Stomach (tissue), 8 donors: ENCODE measurements at regions not wholly inside any gene's neighbourhood (a gene's known extent, or its start where the extent isn't known, plus 50 kb on each side); places are given as distances from the start of the nearest gene placed in this dataset.

Source experiments
- DNase-seq, 2 donors: peaks; one replicate each; pipeline versions ENCODE4 v3.0.0 to v3.0.0-alpha.2; 2013 to 2019
- H3K27ac ChIP-seq, 5 donors: fragments of 200-600 bp in 4 of 5; sonication (generic) in 4 of 5; one replicate each; pipeline ENCODE4 v1.5.1; 2013 to 2019; ENCODE audit warnings: mild to moderate bottlenecking in 1 of 5, moderate library complexity in 1 of 5
- H3K27me3 ChIP-seq, 3 donors: fragments of 200-600 bp; sonication (generic); one replicate each; pipeline ENCODE4 v1.5.1; 2017 to 2019; ENCODE audit warnings: mixed run types in 1 of 3
- H3K36me3 ChIP-seq, 4 donors: fragments of 200-600 bp; sonication (generic); 1 replicate in 3 of 4; 2 replicates in 1 of 4; pipeline ENCODE4 v1.5.1; 2016 to 2019
- H3K4me1 ChIP-seq, 4 donors: fragments of 200-600 bp; sonication (generic); one replicate each; pipeline ENCODE4 v1.5.1; 2016 to 2019
- H3K4me3 ChIP-seq, 4 donors: fragments of 200-600 bp; sonication (generic) in 3 of 4; one replicate each; pipeline ENCODE4 v1.5.1; 2016 to 2019; ENCODE audit warnings: mild to moderate bottlenecking in 1 of 4
- H3K9me3 ChIP-seq, 4 donors: fragments of 200-600 bp; sonication (generic); one replicate each; pipeline ENCODE4 v1.5.1; 2016 to 2019
- CTCF ChIP-seq, 7 experiments: fragments of 450-650 bp in 4 of 7; fragments of 200-600 bp in 3 of 7; sonication (generic) in 3 of 7; IDR thresholded peaks; one replicate each; pipeline ENCODE4 v1.5.1; 2016 to 2019; ENCODE audit warnings: antibody characterized with exemption in 7 of 7, control low read depth in 2 of 7, mild to moderate bottlenecking in 1 of 7
- EP300 ChIP-seq: sonication (generic); formaldehyde crosslinking; IDR thresholded peaks from one replicate; pipeline ENCODE4 v1.6.1; 2017; ENCODE audit warnings: antibody characterized with exemption
- POLR2A ChIP-seq, 4 donors: fragments of 450-650 bp; IDR thresholded peaks; one replicate each; pipeline ENCODE4 v1.6.1; 2016; ENCODE audit warnings: antibody characterized with exemption in 4 of 4, control low read depth in 2 of 4, mild to moderate bottlenecking in 1 of 4, moderate library complexity in 1 of 4
- POLR2AphosphoS5 ChIP-seq, 3 donors: sonication (generic); formaldehyde crosslinking; IDR thresholded peaks; one replicate each; pipeline ENCODE4 v1.6.1; 2016; ENCODE audit warnings: antibody characterized with exemption in 3 of 3
- WGBS, 5 donors: extraction: QIAGEN DNeasy Blood & Tissue Kit in 3 of 5; methylation state at CpG; one replicate each; pipeline versions ENCODE4 v1.1.5 to v1.1.7; 2013 to 2018; 5-methylcytosine and 5-hydroxymethylcytosine counted together
- intact Hi-C: fragments of 100-400 bp; cut with DNase I; formaldehyde crosslinking; loops from one replicate; pipeline ENCODE4 v1.15.1; 2023; ENCODE audit warnings: low total_unique reads
- donor health status: healthy with polysubstance abuse.
- donor health status: Bipolar disorder and iron deficiency.
- donor health status: healthy.

DNA sequence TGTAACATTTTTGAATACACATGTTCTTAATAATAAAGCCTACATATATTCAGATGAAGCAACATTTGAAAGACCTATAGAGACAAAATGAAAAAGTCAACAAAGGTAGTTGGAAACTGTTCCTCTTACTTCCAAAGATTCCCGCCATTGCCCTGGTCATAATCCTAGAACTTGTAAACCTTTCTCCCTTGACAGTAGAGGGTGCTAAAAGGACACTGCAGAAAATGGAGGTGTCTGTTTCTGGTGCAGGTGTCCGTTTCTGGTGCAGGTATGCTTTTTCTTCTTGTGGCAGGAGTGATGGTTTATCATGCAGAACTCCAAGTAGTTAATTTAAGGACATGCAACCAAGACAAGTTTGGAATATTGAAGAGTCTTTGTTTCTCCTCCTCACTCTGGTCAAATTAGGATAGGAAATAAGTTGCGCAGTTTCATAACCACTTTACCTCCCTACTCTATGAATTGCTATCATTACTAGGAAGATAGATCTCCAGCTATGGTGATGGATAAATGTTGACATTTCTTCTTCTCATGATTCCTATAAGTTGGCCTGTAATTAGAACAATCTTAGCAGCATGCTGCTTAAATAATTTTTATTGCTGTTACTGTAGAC lies 56.0 kb upstream of the FAM174A start:
- H3K9me3 ChIP-seq: no peaks in the 10 kb centered on the region
- TF ChIP-seq CTCF (IDR thresholded peaks at IDR 0.05): peak in 5 of 7 experiments; percentile 12 to 39 (median 20)
- TF ChIP-seq POLR2AphosphoS5 (IDR thresholded peaks at IDR 0.05): no peak
- peak in 1 of 2 donors; percentile 50 for DNase-seq
- no peak overlapping the region for H3K4me3 ChIP-seq
- intact Hi-C loops: no loop called here
- H3K27me3 ChIP-seq: no peaks in the 10 kb centered on the region
- H3K36me3 ChIP-seq: no peaks in the 10 kb centered on the region
- 49 to 62% (median 55%) methylated on average over 3 of the region's 3 CpGs for WGBS, 5 donors
- H3K27ac ChIP-seq: no peak overlapping the region
- H3K4me1 ChIP-seq: no peaks in the 10 kb centered on the region

DNA sequence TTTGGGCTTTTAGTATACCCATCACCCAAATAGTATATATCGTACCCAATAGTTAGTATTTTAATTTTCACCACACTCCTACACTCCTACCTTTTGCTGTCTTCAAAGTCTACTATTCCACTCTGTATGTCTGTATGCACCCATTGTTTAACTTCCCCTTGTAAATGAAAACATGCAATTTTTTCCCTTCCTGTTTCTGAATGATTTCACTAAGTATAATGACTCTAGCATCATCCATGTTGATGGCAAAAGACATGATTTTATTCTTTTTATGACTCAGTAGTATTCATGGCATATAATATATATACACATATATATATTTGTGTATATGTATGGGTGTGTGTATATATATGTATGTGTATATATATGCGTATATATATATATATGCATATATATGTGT lies 63.1 kb upstream of the FAM174A start:
- DNase-seq: no peak
- WGBS, 5 donors: 84 to 94% (median 92%) methylated on average over 2 of the region's 2 CpGs
- TF ChIP-seq CTCF (IDR thresholded peaks at IDR 0.05) (no peak), EP300 (no peak), POLR2AphosphoS5 (IDR thresholded peaks at IDR 0.05) (no peak), POLR2A (IDR thresholded peaks at IDR 0.05) (no peak)

DNA sequence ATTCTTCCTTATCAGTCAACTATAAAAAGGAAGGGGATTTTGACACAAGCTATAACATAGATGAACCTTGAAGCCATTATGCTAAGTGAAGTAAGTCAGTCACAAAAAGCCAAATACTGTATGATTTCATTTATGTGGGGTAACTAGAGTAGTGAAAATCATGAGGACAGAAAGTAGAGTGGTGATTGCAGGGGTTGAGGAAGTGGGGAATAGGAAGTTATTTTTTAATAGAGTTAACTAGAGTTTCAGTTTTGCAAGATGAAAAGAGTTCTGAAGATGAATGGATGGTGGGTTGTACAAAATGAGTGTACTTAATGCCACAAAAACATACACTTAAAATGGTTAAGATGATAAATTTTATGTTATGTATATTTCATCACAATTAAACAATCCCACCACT lies 65.4 kb upstream of the FAM174A start:
- no peak for DNase-seq
- H3K27ac ChIP-seq: no peak overlapping the region
- H3K36me3 ChIP-seq: no peaks in the 10 kb centered on the region
- no peaks in the 10 kb centered on the region for H3K9me3 ChIP-seq
- TF ChIP-seq CTCF (IDR thresholded peaks at IDR 0.05): no peak
- no peak for TF ChIP-seq EP300
- no peaks in the 10 kb centered on the region for H3K27me3 ChIP-seq
- no peak overlapping the region for H3K4me3 ChIP-seq
- intact Hi-C loops: no loop called here
- H3K4me1 ChIP-seq: no peaks in the 10 kb centered on the region

More for the DNA sequence above, 63.1 kb upstream of the FAM174A start:
- Histone ChIP-seq H3K27ac (no peak overlapping the region), H3K27me3 (no peaks in the 10 kb centered on the region), H3K36me3 (no peaks in the 10 kb centered on the region), H3K9me3 (no peaks in the 10 kb centered on the region), H3K4me3 (no peak overlapping the region), H3K4me1 (no peaks in the 10 kb centered on the region)
- intact Hi-C loops: no loop called here

GRCh38 chr5:100464418-100464817 lies 70.8 kb upstream of the FAM174A start:
- 87 to 92% (median 89%) methylated on average over 2 of the region's 2 CpGs for WGBS, 5 donors
- TF ChIP-seq EP300: no peak
- no peak for TF ChIP-seq POLR2AphosphoS5 (IDR thresholded peaks at IDR 0.05)
- TF ChIP-seq CTCF (IDR thresholded peaks at IDR 0.05): no peak
- no peak for TF ChIP-seq POLR2A (IDR thresholded peaks at IDR 0.05)

More at GRCh38 chr5:100464418-100464817, 70.8 kb upstream of the FAM174A start:
- Histone ChIP-seq H3K27ac (no peak overlapping the region), H3K27me3 (no peaks in the 10 kb centered on the region), H3K4me3 (no peak overlapping the region), H3K36me3 (no peaks in the 10 kb centered on the region), H3K4me1 (no peaks in the 10 kb centered on the region), H3K9me3 (no peaks in the 10 kb centered on the region)
- DNase-seq: no peak
- intact Hi-C loops: no loop called here
